NT2/D1 (cell line): ENCODE measurements at regions not wholly inside any gene's neighbourhood (a gene's known extent, or its start where the extent isn't known, plus 50 kb on each side); places are given as distances from the start of the nearest gene placed in this dataset.

Experiments used
- SUZ12 ChIP-seq: IDR thresholded peaks from 2 replicates; pipeline ENCODE4 v1.6.1; 2011; ENCODE audit not compliant: insufficient read length, insufficient read depth; ENCODE audit errors: extremely low read depth
- ZNF274 ChIP-seq: IDR thresholded peaks from 2 replicates; pipeline ENCODE4 v1.6.1; 2011; ENCODE audit warnings: mild to moderate bottlenecking, low read depth, low read length

DNA sequence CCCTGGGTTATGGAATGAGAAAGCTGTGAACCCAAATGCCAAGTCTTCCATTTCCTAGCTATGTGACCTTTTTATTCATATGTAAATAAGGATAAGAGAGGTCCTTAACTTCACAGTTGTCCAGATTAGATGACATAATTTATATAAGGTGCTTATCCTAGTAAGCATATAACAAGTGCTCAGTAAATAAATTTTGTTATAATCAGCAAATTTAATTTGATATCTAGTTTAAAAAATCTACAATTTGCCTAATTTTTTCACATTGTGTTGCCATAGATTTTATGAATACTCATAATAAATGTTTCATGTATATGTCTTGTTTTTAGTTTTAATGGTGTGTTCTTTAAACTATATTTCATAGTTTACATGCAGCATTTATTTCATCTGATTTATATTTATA, 130.4 kb upstream of the SPRY1 start:
- TF ChIP-seq SUZ12 (no peak), ZNF274 (no peak)
